WERI-Rb-1 (cell line): ENCODE measurements at regions not wholly inside any gene's neighbourhood (a gene's known extent, or its start where the extent isn't known, plus 50 kb on each side); places are given as distances from the start of the nearest gene placed in this dataset.

Experiments
- DNase-seq: peaks from one replicate; pipeline ENCODE4 v3.0.0-alpha.2; 2020
- H3K27ac ChIP-seq: fragments of 250-450 bp; sonication (Bioruptor Pico); 2 replicates; pipeline ENCODE4 v1.5.1; 2020; ENCODE audit warnings: mild to moderate bottlenecking, moderate library complexity
- H3K27me3 ChIP-seq: fragments of 250-450 bp; sonication (Bioruptor Pico); 2 replicates; pipeline ENCODE4 v1.5.1; 2021; ENCODE audit warnings: mild to moderate bottlenecking, low read depth, moderate library complexity; ENCODE audit not compliant: insufficient read depth, severe bottlenecking
- H3K36me3 ChIP-seq: fragments of 250-450 bp; sonication (Bioruptor Pico); 2 replicates; pipeline ENCODE4 v1.5.1; 2020; ENCODE audit warnings: mild to moderate bottlenecking, moderate library complexity
- H3K4me3 ChIP-seq: 2 replicates; pipeline ENCODE4 v1.5.1; 2011; ENCODE audit warnings: low read depth, mild to moderate bottlenecking, control low read depth, low read length
- H3K9me3 ChIP-seq: fragments of 250-450 bp; sonication (Bioruptor Pico); 2 replicates; pipeline ENCODE4 v1.5.1; 2021; ENCODE audit warnings: mild to moderate bottlenecking, moderate library complexity; ENCODE audit not compliant: severe bottlenecking
- TF ChIP-seq, protein P1 (sequence below): IDR thresholded peaks from 2 replicates; pipeline ENCODE4 v1.5.1; 2011; ENCODE audit warnings: low read depth, mild to moderate bottlenecking, control low read depth, inconsistent platforms, low read length

GRCh38 chr2:215779912-215780311 is 233.4 kb downstream of the MREG start:
- Histone ChIP-seq H3K4me3 (no peak overlapping the region), H3K36me3 (no peaks in the 10 kb centered on the region), H3K9me3 (no peaks in the 10 kb centered on the region), H3K27me3 (no peaks in the 10 kb centered on the region), H3K27ac (no peak overlapping the region)
- DNase-seq: no peak
- TF ChIP-seq, protein P1, sequence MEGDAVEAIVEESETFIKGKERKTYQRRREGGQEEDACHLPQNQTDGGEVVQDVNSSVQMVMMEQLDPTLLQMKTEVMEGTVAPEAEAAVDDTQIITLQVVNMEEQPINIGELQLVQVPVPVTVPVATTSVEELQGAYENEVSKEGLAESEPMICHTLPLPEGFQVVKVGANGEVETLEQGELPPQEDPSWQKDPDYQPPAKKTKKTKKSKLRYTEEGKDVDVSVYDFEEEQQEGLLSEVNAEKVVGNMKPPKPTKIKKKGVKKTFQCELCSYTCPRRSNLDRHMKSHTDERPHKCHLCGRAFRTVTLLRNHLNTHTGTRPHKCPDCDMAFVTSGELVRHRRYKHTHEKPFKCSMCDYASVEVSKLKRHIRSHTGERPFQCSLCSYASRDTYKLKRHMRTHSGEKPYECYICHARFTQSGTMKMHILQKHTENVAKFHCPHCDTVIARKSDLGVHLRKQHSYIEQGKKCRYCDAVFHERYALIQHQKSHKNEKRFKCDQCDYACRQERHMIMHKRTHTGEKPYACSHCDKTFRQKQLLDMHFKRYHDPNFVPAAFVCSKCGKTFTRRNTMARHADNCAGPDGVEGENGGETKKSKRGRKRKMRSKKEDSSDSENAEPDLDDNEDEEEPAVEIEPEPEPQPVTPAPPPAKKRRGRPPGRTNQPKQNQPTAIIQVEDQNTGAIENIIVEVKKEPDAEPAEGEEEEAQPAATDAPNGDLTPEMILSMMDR: no peak

DNA sequence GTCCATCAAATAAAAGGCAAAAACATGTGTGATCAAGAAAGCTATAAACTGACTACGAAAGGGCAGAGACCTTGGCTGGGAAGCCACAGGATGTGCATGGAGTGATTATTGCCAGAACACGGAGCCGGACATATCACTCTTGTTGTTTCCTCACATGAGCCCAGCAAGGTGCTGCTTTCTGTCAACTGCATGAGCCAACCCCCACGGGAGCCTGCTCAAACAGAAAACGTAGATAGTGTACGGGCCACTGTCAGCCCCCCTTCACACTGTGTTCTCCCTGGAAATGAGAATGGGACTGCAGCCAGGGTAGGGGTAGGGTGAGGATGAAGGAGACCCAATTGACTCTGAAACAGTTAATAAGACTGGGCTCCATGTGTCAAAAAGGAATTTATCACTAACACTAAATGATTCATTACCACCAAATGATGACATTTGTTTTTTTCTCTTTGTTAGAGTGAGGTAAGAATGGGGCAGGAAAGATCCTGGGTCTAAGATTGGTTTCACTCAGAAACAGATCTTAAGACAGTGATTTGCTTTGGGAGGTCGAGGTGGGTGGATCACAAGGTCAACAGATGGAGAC is 235.8 kb downstream of the MREG start:
- no peak for DNase-seq
- H3K27me3 ChIP-seq: no peaks in the 10 kb centered on the region
- H3K9me3 ChIP-seq: no peaks in the 10 kb centered on the region
- no peak overlapping the region for H3K4me3 ChIP-seq
- no peak overlapping the region for H3K27ac ChIP-seq
- TF ChIP-seq, protein P1: no peak
- no peaks in the 10 kb centered on the region for H3K36me3 ChIP-seq

GRCh38 chr2:215775106-215775505 is 238.2 kb downstream of the MREG start:
- Histone ChIP-seq H3K4me3 (no peak overlapping the region), H3K27ac (no peak overlapping the region), H3K27me3 (no peaks in the 10 kb centered on the region), H3K36me3 (no peaks in the 10 kb centered on the region), H3K9me3 (no peaks in the 10 kb centered on the region)
- TF ChIP-seq, protein P1: no peak
- no peak for DNase-seq

DNA sequence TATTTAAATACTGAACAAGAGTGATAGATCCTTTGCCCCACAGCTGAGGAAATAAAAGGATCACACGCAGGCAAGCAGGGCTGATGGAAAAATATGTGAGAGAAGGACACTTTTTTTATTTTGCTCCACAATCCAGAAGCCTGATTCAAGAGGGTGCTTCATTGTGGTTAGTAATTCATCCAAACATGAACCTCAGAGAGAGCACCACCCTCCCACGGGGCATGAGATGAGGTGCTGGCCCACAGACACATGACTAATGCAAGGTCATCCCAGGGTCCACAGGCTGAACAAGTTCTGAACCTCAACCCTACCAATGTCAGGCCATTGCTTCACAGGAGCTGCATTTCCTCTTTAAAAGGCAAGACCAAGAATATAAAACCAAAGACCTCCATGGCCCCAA is 239.6 kb downstream of the MREG start:
- DNase-seq: no peak
- Histone ChIP-seq H3K36me3 (no peaks in the 10 kb centered on the region), H3K27ac (no peak overlapping the region), H3K27me3 (no peaks in the 10 kb centered on the region), H3K4me3 (no peak overlapping the region), H3K9me3 (no peaks in the 10 kb centered on the region)
- TF ChIP-seq, protein P1: no peak

DNA sequence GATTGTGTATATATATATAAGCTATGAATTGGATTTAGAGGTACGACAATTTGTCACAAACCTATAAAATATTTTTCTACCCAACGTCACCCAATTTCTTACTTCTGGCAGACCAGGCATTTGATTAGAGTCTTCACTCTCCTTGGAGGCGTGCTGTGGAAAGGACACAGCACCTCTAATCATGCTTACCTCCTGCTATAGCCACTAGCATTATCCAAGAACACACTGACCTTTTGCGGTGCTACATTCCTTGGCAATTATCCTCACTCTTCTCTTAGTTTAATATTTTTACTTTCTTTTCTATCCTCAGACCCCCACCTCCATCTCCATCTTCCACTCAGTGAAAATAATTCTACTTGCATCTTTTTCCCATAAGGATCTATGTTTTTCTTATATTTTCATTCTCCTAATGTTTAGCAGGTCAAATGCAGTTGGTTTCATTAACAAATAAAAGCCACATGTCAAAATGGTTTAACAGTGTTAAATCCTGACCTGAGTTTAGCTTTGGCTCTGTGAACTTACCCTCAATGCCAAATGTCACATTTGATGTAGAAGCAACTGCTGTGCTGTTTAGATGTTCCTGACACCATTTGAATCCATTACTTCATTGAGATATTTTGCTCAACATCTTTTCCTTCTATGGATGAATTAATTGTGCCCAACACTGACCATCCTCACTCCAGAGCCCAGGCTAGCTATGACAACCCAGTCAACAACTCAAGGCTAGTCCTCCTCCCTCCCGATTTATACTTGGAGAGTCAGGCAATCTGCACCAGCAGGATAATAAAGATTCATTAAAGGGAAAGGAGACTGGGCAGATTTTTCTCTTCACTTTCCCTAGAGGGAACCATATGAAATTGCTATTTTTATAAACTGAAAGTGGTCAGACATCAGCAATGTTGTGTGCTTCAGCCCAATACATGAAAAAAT is 240.5 kb downstream of the MREG start:
- DNase-seq: no peak
- Histone ChIP-seq H3K4me3 (no peak overlapping the region), H3K36me3 (no peaks in the 10 kb centered on the region), H3K9me3 (no peaks in the 10 kb centered on the region), H3K27ac (no peak overlapping the region), H3K27me3 (no peaks in the 10 kb centered on the region)
- TF ChIP-seq, protein P1: no peak
